ENCODE measurements at regions not wholly inside any gene's neighbourhood (a gene's known extent, or its start where the extent isn't known, plus 50 kb on each side); places are given as distances from the start of the nearest gene placed in this dataset.

DNA sequence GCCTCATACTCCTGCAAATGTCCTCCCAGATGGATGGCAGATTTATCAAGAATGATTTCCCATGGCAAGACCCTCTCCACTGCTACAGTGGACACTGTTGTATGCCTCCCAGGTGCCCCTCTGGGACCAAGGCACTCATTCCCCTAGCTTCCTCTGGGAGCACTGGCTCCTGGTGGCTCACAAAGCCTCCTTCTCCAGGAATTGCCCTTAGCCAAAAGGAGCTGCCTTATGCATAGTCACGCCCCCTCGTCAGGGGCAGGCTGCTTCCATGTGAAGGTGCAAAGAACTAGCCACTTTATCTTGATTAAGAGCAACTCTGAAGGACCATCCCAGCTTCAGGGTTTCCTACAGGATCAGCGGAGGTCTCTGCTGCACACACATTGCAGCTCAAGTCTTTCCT, 358.1 kb downstream of the CDK5RAP2 start:
- ATAC-seq (no peak), DNase-seq (ENCODE audit: low spot score) (no peak)

DNA sequence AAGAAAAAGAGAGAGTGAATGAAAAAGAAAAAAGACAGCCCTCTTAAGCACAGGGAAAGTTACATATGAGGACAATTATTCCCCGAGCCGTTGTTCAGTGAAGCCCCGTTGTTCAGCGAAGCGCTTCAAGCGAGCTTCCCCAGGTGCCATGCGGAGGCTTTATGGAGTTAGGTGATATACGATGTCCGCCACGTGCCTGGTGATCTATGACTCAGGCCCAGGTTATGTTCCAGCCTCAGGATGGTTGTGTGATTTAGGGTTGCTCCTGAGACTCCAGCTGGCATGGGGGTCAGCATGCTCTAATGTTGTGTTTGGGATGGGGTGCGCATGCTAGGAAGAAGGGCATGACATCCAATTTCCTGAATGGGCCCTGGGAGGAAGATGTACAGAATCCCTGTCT, 365.6 kb downstream of the CDK5RAP2 start:
- no peak for ATAC-seq
- DNase-seq (ENCODE audit: low spot score) = no peak

DNA sequence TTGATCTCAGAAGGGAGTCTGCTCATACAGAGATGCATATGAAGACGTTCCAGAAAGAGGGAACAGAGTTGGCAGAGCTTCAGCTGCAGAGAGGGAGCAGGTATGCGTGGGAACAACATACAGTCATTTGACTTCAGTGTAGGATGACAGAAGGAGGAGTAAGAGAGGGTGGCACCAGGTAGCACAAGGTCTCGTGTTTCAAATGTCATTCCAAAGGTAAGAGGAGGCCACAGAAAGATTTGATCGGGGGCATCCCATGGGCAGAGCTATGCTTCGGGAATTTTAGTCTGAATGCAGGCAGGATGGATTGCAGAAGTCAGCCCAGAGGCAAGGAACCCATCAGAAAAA, 367.1 kb downstream of the CDK5RAP2 start:
- no peak for ATAC-seq
- no peak for DNase-seq (ENCODE audit: low spot score)

DNA sequence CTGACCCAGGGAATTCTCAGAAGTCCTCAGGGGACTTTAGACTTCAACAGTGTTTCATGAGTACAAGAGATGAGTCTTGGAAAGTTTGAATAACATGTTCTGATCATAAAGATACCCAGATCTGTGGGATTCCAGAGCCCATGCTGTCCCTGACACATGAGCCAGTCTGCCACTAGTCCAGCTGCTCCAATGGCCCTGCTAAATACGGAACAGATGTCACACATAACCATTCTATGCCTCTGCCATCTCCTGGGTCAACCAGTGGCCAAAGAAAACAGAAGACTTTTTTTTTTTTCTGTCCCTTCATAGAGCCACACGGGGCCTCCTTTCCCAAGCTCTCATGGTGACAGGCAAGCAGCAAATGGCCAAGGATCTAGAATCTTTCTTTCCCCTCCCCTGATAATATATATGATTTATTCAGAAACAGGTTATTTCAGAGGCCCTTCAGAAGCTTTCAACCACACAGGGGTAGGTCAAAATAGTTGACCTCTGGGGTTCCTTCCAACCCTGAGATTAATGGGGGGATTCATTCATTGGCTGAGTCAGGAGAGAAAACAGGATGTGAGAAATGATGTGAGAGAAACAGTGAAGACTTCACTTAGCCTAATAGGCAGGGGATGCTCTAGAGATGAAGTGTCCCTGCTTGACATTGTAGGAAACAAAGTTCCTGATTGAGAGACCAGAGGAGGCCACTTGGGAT, 367.7 kb downstream of the CDK5RAP2 start:
- no peak for ATAC-seq

DNA sequence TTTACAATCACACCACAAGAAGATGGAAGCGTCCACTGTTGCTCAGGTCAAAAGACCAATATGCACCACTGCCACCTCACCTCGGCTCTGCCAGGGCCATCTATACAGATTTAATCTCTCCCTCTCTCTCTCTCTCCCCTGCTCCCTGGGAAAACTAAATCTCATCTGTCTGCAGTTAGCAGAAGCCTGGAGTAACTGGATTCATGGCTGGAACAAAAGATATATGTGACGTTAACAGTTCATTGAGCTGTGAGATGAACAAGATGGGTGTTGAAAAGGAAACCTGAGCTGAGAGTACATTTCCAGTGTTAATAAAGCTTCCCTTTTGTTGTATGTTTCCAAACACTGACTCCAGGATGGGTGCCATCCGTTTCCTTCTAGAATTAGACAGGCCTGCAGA, 369.7 kb downstream of the CDK5RAP2 start:
- ATAC-seq = no peak
- DNase-seq (ENCODE audit: low spot score) = no peak

More for the DNA sequence above, 367.7 kb downstream of the CDK5RAP2 start:
- DNase-seq (ENCODE audit: low spot score) = no peak

DNA sequence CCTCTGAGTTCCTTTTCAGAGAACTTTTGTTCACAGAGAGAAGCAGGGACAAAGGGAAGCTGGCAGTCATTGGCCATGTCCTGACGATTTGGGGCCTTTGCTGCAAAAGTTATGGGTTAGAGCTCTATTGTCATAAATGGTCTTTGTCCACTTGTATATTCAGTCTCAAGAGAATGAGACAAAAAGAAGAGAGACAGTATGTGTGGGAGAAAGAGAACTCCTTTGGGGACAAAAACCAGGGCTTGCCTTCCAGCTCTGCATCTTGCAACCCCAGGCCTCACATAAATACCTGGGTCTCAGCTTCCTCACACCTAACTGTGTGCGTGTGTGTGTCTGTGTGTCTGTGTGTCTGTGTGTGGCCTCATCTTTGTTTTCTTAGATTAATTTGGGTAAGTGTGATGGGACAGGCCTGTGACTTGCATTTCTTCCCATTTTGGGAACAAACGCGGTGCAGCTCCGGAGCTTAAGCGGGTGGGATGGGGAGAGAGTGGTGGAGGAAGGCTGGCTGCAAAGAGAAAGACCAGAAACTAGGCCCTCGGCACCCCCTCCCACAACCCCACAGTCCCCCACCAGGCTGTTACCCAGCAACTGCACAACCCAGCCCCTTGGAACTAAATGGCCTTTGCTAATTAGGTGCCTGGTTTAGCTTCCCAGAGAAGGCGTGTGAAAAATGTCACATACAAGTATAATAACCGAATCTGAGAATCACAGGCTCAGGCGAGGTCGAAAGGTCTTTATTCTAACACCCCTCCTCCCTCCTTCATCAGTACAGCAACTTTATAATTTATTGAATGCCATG, 376.9 kb downstream of the CDK5RAP2 start:
- no peak for DNase-seq (ENCODE audit: low spot score)

DNA sequence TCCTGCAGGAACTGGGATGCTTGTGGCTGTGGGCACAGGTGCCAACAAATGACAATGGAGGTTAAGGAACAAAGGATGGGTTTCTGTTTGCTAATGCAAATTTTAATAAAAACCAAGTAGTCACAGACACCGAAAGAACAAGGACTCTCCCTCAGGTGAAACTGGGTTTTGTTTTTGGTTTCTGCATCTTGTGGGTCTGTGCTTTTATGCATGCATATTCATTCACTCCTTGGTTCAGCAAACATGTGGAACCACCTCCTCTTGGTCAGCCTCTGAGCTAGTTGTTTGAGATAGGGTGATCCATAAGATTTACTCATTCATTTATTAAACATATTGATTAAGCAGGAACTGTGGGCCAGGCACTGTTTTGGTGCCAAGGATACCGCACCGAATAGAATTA, 381.9 kb downstream of the CDK5RAP2 start:
- DNase-seq (ENCODE audit: low spot score) (no peak), ATAC-seq (no peak)

More for the DNA sequence above, 376.9 kb downstream of the CDK5RAP2 start:
- no peak for ATAC-seq

DNA sequence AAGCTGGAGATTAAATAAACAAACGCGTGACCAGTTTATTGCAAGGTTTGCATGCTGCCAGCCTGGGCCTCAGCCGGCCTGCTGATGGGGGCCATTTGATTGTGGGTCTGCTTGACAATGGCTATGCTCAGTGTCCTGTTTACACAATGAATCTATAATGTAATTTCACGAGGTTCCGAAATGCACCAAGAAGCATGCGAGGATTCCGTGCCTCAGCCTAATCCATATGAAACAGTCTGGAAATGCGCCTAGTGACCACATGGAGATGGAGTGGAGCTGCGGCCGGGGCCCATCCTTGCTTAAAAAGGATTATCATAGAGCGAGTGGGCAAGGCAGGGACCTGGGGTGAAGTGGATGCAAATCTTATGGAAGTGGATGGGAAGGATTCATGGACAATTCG, 382.4 kb downstream of the CDK5RAP2 start:
- ATAC-seq = no peak
- DNase-seq (ENCODE audit: low spot score) = no peak

DNA sequence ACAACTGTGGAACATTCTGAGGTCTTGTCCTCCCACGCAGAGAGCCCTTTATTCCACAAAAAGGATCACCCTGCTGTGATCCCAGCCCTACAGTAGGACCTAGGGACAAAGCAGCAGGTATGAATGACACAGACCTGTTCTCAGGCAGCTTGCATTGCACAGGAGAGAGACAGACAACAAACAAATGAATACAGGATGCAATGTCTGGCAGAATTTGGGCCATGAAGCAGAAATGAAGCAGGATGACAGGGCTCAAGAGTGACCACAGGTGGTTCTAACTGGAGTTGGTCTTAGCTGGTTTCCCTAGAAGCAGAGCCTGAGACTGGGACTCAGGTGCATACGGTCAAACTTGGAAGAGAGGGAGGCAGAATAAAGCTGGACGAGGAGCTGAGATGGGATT, 388.8 kb downstream of the CDK5RAP2 start:
- DNase-seq (ENCODE audit: low spot score) (no peak), ATAC-seq (no peak)

DNA sequence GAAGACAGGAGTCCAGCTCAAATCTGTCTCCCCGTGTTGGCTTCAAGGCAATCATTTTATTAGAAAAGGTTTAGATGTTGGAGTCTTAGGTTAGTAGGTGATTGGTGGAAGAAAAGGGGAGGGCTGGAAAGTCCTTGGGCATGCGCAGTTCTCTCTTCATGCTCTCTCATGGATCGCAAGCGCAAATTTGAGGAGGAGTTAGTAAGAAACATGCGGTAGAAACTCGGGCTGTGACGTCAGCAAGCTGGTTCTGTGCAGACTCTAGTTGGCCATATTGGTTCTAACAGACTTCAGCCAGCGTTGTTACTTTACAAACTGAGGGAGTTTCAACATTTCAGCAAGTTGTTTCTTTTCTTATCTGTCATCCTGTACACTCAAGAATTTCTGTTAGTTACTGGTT, 392.2 kb downstream of the CDK5RAP2 start:
- DNase-seq (ENCODE audit: low spot score) (no peak), ATAC-seq (no peak)

DNA sequence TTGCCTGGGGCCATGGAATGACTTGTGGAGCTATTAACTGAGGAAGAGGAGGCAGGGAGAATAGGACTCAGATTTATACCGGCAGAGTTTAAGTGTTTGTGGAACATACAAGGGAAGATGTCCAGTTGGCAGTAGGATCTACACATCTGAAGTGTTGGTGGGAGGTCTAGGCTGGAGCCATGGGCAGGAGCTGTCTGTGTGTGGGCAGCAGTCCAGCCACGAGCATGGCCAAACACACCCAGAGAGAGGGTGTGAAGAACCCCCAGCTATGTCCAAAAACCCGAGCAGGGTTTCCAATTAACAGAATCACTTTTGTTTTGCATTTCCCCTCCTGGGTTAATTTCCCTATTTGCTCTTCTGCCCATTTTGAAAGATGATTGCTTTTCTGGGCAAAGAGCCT, 393.7 kb downstream of the CDK5RAP2 start:
- ATAC-seq = no peak
- no peak for DNase-seq (ENCODE audit: low spot score)

DNA sequence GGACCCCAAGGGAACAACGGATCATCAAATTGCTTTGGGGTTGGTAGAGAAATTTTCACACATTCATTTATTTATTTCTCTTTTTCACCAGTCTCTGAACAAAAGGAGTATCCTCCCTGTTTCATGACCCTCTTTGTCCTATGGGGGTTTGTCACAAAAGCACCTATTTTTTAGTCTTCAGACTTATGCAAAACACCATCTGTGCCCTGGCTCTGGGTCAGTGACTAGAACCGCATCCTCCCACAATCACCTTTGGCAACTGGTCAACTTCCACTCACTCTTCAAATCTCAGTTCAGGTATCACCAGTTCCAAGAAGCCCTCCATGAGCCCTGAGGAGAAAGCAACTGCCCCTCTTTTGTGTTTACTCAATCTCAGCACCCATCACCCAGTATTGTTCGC, 395.7 kb downstream of the CDK5RAP2 start:
- no peak for ATAC-seq
- DNase-seq (ENCODE audit: low spot score) = no peak

DNA sequence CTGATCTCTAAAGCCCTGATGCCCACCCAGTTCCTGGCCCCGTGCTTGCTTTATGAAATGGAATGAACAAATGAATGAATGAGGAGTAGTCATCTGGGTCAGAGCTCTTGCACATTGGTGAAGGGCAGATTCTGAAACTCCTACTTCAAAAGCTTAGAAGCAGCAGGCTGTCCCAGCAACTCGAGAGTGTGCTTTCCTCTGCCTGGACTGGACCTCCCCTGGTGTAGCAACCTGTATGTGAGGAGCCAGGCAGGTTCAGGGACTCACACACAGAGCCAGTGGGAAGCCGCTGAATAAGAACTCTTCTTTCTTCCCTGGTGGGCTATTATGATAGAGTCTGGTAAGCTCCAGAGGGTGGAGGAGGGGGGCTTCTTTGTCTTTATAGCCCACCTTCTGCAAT, 396.4 kb downstream of the CDK5RAP2 start:
- ATAC-seq = no peak
- DNase-seq (ENCODE audit: low spot score) = no peak

DNA sequence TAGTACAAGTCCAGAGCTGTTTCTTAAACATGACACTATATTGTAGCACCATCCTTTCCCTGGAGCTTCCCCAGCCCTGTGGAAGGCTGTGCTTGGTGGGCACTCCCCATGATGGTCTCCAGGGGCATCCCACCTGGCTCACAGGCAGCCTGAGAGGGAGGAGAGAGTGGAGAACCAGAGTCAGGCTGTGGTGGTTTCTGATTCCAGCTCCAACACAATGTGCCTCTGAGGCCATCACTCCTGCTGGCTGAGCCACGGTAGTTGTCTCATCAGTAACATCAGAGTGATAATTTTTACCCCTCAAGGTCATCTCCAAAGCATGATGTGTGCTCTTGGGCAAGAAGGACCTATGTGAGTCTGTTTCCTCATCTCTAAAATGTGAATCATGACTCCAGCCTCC, 398.0 kb downstream of the CDK5RAP2 start:
- DNase-seq (ENCODE audit: low spot score) (no peak), ATAC-seq (no peak)

DNA sequence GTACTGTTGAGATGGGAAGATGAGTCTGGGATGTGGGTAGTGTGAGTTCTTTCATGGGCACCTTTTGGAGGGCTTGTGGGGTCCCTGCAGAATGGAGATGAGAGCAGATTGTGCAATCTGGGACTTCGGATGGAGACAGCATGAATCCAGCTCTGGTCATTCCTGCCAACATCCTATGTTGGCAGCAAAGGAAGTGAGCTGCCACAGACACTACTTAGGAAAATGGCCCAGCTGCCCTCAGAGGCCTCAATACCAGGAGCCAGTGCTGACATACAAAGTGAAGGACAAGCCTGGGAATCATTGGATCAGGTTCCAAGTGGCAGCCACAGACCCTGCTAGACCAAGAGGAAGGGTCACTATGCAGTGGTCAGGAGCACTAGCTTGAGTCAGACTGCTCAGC, 402.8 kb downstream of the CDK5RAP2 start:
- DNase-seq (ENCODE audit: low spot score) (no peak), ATAC-seq (no peak)

DNA sequence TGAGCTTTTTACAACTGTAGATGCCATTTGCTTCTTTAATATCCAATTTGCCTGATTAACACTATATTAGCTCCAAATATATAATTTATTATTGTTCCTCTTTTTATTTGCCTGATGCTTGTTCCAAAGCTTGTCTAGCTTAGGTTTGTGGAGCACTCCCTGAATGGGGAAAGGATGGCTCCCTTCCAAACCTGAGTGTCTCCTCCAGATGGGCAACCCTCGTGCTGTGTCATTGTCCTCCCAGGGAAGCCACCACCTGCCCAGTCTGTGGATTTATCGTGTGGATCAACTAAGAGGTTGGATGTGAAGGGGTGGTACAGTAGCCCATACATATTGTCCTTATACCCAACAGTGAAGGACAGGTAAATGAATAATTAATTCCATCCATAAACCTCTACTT, 404.9 kb downstream of the CDK5RAP2 start:
- ATAC-seq = no peak

DNA sequence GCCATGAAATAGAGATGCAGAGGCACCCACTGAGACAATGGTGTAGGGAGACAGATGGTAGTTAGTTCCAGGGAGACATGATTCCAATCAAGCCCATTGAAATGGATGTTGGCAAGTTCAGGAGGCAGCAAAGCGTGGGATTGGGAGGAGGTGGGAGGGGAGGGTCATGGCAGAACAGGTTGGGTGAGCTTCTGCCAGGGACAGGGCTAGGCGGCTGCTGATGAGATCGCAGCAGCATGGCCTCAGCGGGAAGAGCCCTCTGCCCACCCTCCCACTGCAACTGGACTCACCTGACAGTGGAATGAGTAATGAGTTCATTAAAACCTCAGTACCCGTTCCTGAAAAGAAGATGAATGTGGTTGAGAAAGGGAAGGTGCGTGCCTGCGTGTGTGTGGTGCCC, 418.2 kb downstream of the CDK5RAP2 start:
- no peak for ATAC-seq
- no peak for DNase-seq (ENCODE audit: low spot score)

More for the DNA sequence above, 404.9 kb downstream of the CDK5RAP2 start:
- no peak for DNase-seq (ENCODE audit: low spot score)

DNA sequence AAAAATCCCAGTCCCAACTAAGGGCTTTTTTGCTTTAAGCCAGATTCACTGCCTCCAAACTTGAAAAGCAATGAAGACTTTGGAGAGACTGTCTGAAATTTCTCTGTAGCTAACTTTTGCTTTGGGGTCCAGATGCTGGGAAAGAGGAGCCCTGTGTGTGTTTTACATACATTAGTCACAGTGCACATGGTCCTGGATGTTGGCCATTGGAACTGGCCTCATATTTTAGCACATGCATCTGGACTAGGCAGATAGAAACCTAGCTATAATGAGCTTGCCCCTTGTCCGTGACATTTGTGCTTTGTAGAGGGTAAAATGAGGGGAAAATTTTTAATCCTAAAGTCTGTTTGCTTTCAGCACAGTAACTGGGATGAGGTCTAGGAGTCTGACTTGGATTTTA, 421.7 kb downstream of the CDK5RAP2 start:
- no peak for ATAC-seq
- DNase-seq (ENCODE audit: low spot score) = no peak

DNA sequence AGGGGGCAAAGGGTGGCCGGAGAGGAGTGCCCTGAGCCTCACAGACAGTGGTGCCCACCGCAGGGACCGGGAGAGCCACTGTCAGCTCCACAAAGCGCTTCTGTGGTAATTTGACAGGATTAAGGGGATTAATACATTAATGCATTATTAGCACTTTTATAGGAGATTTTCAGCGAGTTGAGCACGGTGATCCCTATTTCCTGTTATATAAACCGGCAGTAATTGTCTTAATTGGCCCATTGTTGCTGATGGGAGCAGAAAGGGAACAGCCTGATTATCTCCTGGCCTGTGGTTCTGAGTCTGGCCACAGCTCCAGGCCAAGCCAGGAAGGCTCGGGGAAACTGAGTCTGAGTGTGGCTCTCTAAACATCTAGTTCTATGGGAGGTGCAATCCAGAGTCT, 423.6 kb downstream of the CDK5RAP2 start:
- no peak for ATAC-seq
- DNase-seq (ENCODE audit: low spot score) = no peak

DNA sequence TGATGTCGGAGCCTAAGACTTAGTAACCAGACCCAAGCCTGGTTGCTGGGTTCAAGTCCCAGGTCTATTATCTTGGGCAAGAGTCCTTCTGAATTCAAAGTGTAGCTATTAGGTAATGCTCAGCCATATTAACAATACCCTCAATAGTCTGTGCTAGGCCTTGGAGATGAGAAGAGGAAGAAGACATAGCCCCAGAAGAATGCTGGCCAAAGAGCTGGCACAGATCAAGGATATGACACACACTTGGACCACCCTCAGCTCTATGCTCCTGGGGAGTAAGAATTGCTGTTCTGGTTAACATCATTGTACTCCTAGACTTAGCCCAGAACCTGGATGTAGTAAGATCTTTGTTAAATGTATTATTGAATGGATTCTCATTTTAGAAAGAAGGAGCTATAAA, 426.7 kb downstream of the CDK5RAP2 start:
- DNase-seq (ENCODE audit: low spot score) (no peak), ATAC-seq (no peak)

DNA sequence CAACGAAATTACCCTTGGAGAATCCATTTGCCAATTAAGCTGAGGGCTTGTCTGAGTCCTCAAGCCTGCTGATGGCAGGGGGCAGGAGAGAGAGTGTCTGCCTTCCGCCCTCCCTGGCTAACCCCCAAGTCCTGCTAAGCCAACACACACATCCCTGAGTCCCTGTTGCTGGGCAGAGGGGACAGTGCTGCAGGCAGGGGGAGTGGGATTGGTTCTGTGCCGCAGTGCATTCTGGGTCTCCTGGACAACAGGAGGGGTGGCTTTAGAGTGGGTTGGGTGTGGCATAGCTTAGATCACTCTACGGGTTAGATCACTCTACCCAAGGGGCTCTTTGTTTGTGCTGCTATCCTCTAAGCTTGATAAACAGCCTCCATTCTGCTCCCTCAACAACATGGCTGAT, 427.7 kb downstream of the CDK5RAP2 start:
- ATAC-seq (no peak), DNase-seq (ENCODE audit: low spot score) (no peak)

DNA sequence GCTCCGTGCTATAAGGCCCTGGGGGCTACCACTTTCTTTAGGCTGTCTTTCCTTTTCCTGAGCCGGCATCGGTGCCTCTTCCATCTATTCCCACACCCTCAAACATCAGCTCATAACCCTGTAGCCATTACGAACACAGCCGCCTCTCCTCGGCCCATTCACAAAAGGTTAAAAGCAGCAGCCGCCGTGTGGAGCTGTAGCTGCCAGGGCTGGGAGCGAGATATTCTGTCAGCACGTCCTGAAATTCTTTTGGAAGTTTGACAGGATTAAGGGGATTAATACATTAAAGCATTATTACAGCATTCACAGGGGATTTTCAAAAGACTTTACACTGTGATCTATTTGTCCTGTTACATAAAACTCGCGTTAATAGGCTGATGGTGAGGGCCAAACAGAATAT, 428.2 kb downstream of the CDK5RAP2 start:
- DNase-seq (ENCODE audit: low spot score) (no peak), ATAC-seq (no peak)

DNA sequence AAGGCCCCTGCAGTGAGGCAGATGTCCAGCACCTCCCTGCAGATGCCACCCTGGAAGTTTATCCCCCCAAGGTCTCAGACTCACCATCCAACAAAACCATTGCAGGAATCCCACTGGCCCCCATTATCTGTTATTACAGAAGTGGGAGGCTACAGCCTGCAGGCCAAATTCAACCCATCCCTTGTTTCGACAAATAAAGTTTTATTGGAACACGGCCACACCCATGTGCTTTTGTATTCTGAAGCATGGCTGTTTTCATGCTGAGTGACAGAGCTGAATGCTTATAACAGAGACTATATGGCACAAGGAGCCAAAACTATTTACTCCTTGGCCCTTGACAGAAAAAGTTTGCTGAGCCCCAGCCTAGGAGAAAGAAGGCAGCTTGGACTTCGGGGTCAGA, 428.8 kb downstream of the CDK5RAP2 start:
- ATAC-seq (no peak), DNase-seq (ENCODE audit: low spot score) (no peak)
